ENCODE measurements at regions not wholly inside any gene's neighbourhood (a gene's known extent, or its start where the extent isn't known, plus 50 kb on each side); places are given as distances from the start of the nearest gene placed in this dataset.

DNA sequence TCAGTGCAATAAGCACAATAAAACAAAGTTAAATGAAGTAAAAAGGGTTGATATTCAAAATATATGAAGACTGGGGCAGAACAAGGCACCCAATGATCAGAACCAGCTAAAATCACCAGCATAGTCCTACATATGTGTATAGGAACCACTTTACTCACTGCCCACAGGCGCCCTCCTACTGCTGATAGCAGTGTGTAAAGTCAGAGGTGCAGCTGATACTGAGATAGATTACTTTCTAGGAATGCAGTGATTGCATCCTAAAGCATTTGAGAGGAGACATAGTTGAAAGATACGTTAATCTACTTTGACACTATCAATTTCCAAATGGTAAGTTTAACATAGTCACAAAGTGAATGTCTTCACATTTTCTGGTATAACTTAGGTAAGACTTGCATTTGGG, 161.1 kb upstream of the MCHR2 start:
- H3K4me3 ChIP-seq = no peak overlapping the region
- H3K36me3 ChIP-seq = no peaks in the 10 kb centered on the region
- no peak overlapping the region for H3K27ac ChIP-seq
- TF ChIP-seq CTCF (IDR thresholded peaks at IDR 0.05) = no peak
- H3K27me3 ChIP-seq = no peaks in the 10 kb centered on the region
- H3K9me3 ChIP-seq = no peaks in the 10 kb centered on the region
- no peaks in the 10 kb centered on the region for H3K4me1 ChIP-seq
- ATAC-seq (no peak), DNase-seq (no peak)
- intact Hi-C loops (cut with DNase I) = no loop called here

DNA sequence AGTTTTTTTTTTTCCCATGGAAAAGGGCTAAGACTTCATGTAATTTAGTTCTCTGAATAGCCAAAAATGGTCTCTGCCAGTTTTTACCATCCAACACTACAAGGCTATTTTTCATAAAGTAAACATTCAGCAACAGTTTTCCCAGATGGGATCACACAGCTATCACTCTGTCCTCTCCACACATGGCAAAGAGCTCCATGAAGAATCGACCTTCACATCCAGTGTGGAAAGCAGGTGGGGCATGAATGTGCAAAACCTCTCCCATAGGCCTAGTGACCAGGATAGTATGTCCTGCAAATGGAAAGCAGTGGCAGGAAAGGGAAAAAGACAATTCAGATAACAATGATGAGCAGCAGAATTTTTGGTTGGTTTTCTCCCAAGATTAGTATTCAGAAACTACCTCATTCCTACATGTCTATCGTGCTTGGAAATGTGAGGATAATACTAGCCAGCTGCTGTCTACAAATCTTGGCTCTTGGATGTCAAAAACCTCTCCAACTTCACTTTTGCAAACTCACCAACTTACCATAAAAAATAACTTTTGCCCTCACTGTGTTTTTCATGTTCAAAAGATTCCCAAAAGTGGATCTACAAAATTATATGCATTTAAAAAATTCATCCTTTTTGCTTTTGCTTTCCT, 159.7 kb upstream of the MCHR2 start:
- Histone ChIP-seq H3K9me3 (no peaks in the 10 kb centered on the region), H3K27ac (no peak overlapping the region), H3K4me3 (no peak overlapping the region), H3K36me3 (no peaks in the 10 kb centered on the region), H3K4me1 (no peaks in the 10 kb centered on the region), H3K27me3 (no peaks in the 10 kb centered on the region)
- TF ChIP-seq CTCF (IDR thresholded peaks at IDR 0.05) = no peak
- DNase-seq (no peak), ATAC-seq (no peak)
- intact Hi-C loops (cut with DNase I) = no loop called here

DNA sequence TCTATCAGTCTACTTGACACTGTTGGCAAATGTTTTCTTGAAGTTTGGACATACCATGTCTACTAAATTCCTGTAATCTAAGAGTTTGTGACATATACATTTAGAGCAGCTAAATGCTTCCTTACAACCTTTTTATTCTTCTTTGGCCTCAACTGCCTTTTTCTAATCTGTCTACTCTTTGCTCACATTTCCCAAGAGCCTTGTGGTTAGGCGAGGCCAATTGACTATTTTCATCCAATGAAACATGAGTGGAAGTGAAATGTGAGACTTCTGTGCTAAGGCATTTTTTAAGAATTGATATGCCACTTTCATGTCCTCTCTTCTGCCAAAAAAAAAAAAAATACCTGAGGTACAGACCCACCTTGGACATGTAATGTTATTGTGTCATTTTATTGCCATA, 158.2 kb upstream of the MCHR2 start:
- DNase-seq = no peak
- Histone ChIP-seq H3K27me3 (no peaks in the 10 kb centered on the region), H3K9me3 (no peaks in the 10 kb centered on the region), H3K4me1 (no peaks in the 10 kb centered on the region), H3K36me3 (no peaks in the 10 kb centered on the region), H3K27ac (no peak overlapping the region), H3K4me3 (no peak overlapping the region)
- no peak for ATAC-seq
- no peak for TF ChIP-seq CTCF (IDR thresholded peaks at IDR 0.05)
- intact Hi-C loops (cut with DNase I) = no loop called here

- Histone ChIP-seq H3K4me3 (no peak overlapping the region), H3K9me3 (no peaks in the 10 kb centered on the region), H3K27me3 (no peaks in the 10 kb centered on the region), H3K36me3 (no peaks in the 10 kb centered on the region), H3K4me1 (no peaks in the 10 kb centered on the region), H3K27ac (no peak overlapping the region)
- no peak for ATAC-seq
- no peak for DNase-seq
- no peak for TF ChIP-seq CTCF (IDR thresholded peaks at IDR 0.05)
- intact Hi-C loops (cut with DNase I) = no loop called here
Observed at GRCh38 chr6:100144991-100145390, 151.0 kb upstream of the MCHR2 start.

DNA sequence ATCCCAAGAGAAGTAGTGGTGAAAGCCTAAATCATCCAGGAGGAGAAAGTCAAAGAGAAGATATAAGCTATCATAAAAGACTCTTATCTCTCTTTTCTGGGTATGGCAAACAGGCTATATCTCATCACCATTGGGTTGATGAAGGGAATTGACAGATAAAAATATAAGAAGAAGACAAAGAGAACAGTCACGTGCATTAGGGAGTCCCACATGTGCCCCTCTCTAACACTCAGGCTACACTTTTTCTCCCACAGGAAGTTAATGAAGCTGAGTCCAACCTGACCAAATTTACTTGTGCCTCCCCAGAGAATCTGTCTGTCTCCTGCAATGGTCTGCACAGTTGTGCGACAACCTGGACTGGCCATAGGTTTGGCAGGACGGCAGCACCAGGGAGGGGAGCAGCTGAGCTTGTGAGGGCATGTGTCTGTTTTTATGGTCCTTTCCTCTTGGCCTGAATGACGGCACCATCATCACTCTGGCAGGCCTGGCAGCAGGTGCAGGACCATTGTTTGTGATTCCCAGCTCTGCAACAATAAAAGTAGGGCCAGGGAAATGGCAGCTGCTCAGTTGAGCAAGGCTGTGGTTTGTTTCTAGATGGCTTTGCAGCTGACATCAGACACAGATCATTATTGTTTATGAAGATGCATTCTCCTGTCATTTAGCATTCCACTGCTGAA, 144.5 kb upstream of the MCHR2 start:
- no peaks in the 10 kb centered on the region for H3K36me3 ChIP-seq

More for the DNA sequence above, 144.5 kb upstream of the MCHR2 start:
- Histone ChIP-seq H3K4me1 (no peaks in the 10 kb centered on the region), H3K27me3 (no peaks in the 10 kb centered on the region), H3K9me3 (no peaks in the 10 kb centered on the region), H3K4me3 (no peak overlapping the region), H3K27ac (no peak overlapping the region)
- ATAC-seq = no peak
- no peak for DNase-seq
- no peak for TF ChIP-seq CTCF (IDR thresholded peaks at IDR 0.05)
- intact Hi-C loops (cut with DNase I) = no loop called here
